ENCODE measurements at regions not wholly inside any gene's neighbourhood (a gene's known extent, or its start where the extent isn't known, plus 50 kb on each side); places are given as distances from the start of the nearest gene placed in this dataset.

DNA sequence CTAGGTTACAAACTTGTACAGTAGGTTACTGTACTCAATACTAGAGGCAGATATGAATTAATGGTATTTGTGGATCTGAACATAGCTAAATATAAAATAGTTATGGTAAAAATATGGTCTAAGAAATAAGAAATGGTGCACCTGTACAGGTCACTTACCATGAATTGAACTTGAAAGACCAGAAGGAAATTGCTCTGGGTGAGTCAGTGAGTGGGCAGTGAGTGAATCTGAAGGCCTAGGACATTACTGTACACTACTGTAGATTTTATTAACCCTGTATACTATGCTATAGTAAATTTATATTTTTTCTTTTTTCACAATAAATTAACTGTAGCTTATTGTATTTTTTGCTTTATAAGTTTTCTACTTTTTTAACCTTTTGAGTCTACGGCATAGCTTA, 1020.4 kb downstream of the CDH18 start:
- TF ChIP-seq, protein P1, sequence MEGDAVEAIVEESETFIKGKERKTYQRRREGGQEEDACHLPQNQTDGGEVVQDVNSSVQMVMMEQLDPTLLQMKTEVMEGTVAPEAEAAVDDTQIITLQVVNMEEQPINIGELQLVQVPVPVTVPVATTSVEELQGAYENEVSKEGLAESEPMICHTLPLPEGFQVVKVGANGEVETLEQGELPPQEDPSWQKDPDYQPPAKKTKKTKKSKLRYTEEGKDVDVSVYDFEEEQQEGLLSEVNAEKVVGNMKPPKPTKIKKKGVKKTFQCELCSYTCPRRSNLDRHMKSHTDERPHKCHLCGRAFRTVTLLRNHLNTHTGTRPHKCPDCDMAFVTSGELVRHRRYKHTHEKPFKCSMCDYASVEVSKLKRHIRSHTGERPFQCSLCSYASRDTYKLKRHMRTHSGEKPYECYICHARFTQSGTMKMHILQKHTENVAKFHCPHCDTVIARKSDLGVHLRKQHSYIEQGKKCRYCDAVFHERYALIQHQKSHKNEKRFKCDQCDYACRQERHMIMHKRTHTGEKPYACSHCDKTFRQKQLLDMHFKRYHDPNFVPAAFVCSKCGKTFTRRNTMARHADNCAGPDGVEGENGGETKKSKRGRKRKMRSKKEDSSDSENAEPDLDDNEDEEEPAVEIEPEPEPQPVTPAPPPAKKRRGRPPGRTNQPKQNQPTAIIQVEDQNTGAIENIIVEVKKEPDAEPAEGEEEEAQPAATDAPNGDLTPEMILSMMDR (IDR thresholded peaks at IDR 0.05): no peak
- TF ChIP-seq EP300 (IDR thresholded peaks at IDR 0.05) (no peak), POLR2A (IDR thresholded peaks at IDR 0.05) (no peak), POLR2AphosphoS5 (IDR thresholded peaks at IDR 0.05) (no peak)
